Neuronal stem cell (in vitro differentiated cells): ENCODE measurements at regions not wholly inside any gene's neighbourhood (a gene's known extent, or its start where the extent isn't known, plus 50 kb on each side); places are given as distances from the start of the nearest gene placed in this dataset.

Experiments used
- DNase-seq: peaks from one replicate; pipeline ENCODE4 v3.0.0-alpha.2; 2013; ENCODE audit warnings: low spot score
- H2AFZ ChIP-seq: one replicate; pipeline ENCODE4 v1.6.1; 2013; ENCODE audit warnings: mild to moderate bottlenecking, low read length, inconsistent platforms
- H2AK5ac ChIP-seq: 2 replicates; pipeline ENCODE4 v1.6.1; 2013; ENCODE audit warnings: low read depth, mild to moderate bottlenecking, inconsistent platforms, low read length, moderate library complexity, mixed read lengths
- H2BK120ac ChIP-seq: 2 replicates; pipeline ENCODE4 v1.6.1; 2013; ENCODE audit warnings: low read depth, mild to moderate bottlenecking, inconsistent platforms, low read length, moderate library complexity, mixed read lengths
- H2BK12ac ChIP-seq: one replicate; pipeline ENCODE4 v1.6.1; 2013; ENCODE audit warnings: low read length, inconsistent platforms
- H2BK15ac ChIP-seq: 2 replicates; pipeline ENCODE4 v1.6.1; 2013; ENCODE audit warnings: mild to moderate bottlenecking, low read length, inconsistent platforms, mixed read lengths
- H2BK5ac ChIP-seq: one replicate; pipeline ENCODE4 v1.6.1; 2013; ENCODE audit warnings: inconsistent platforms, mild to moderate bottlenecking, low read length, moderate library complexity
- H3K14ac ChIP-seq: one replicate; pipeline ENCODE4 v1.6.1; 2013; ENCODE audit warnings: low read length, inconsistent platforms
- H3K18ac ChIP-seq: 2 replicates; pipeline ENCODE4 v1.6.1; 2013; ENCODE audit warnings: low read length, inconsistent platforms
- H3K23ac ChIP-seq: 2 replicates; pipeline ENCODE4 v1.6.1; 2013; ENCODE audit warnings: low read depth, mild to moderate bottlenecking, mixed read lengths, low read length, inconsistent platforms; ENCODE audit not compliant: poor library complexity
- H3K27ac ChIP-seq: replicated peaks from 3 replicates; pipeline ENCODE4 v1.5.1; 2013; ENCODE audit warnings: low read length, inconsistent platforms
- H3K27me3 ChIP-seq, 3 experiments: 2 replicates each; pipeline ENCODE4 v1.6.1; 2013; ENCODE audit warnings: low read length in 3 of 3, mild to moderate bottlenecking in 2 of 3, inconsistent platforms in 1 of 3, low read depth in 1 of 3, mixed read lengths in 1 of 3, moderate library complexity in 1 of 3; ENCODE audit not compliant: control insufficient read depth in 3 of 3, insufficient read depth in 3 of 3
- H3K36me3 ChIP-seq, 2 donors: replicated peaks in 1 of 2; 2 replicates each; pipeline ENCODE4 v1.6.1; 2013; ENCODE audit warnings: low read length in 2 of 2; ENCODE audit not compliant: control insufficient read depth in 2 of 2, insufficient read depth in 2 of 2
- H3K4ac ChIP-seq: 2 replicates; pipeline ENCODE4 v1.6.1; 2013; ENCODE audit warnings: inconsistent platforms, mild to moderate bottlenecking, low read length, moderate library complexity
- H3K4me1 ChIP-seq, 2 donors: 1 replicate in 1 of 2; 2 replicates in 1 of 2; pipeline ENCODE4 v1.6.1; 2013; ENCODE audit warnings: low read length in 2 of 2, low read depth in 1 of 2; ENCODE audit not compliant: control insufficient read depth in 2 of 2, insufficient read depth in 1 of 2
- H3K4me2 ChIP-seq: one replicate; pipeline ENCODE4 v1.6.1; 2013; ENCODE audit warnings: mild to moderate bottlenecking, low read length, inconsistent platforms; ENCODE audit not compliant: insufficient read depth, poor library complexity, severe bottlenecking
- H3K4me3 ChIP-seq, 2 donors: 2 replicates each; pipeline ENCODE4 v1.5.1; 2013; ENCODE audit warnings: low read length in 2 of 2, mild to moderate bottlenecking in 2 of 2, inconsistent platforms in 1 of 2, moderate library complexity in 1 of 2
- H3K79me1 ChIP-seq: one replicate; pipeline ENCODE4 v1.6.1; 2013; ENCODE audit warnings: low read depth, mild to moderate bottlenecking, inconsistent platforms, low read length, moderate library complexity
- H3K9ac ChIP-seq: one replicate; pipeline ENCODE4 v1.6.1; 2013; ENCODE audit warnings: mild to moderate bottlenecking, low read depth, low read length, inconsistent platforms; ENCODE audit not compliant: poor library complexity
- H3K9me3 ChIP-seq, 2 donors: replicated peaks in 1 of 2; 2 replicates each; pipeline versions ENCODE3 to v1.6.1; 2013; ENCODE audit warnings: low read length in 2 of 2, mild to moderate bottlenecking in 2 of 2, inconsistent platforms in 1 of 2, low read depth in 1 of 2, mixed read lengths in 1 of 2, moderate library complexity in 1 of 2; ENCODE audit not compliant: control insufficient read depth in 2 of 2, insufficient read depth in 1 of 2
- H4K8ac ChIP-seq: one replicate; pipeline ENCODE4 v1.6.1; 2013; ENCODE audit warnings: low read depth, mild to moderate bottlenecking, inconsistent platforms, low read length, moderate library complexity
- H4K91ac ChIP-seq: one replicate; pipeline ENCODE4 v1.6.1; 2013; ENCODE audit warnings: low read length, low read depth, mild to moderate bottlenecking, inconsistent platforms; ENCODE audit not compliant: poor library complexity
- WGBS, 2 donors: extraction: QIAGEN DNeasy Blood & Tissue Kit; methylation state at CpG; one replicate each; pipeline ENCODE4 v1.1.7; 2013; ENCODE audit warnings: missing lambda C conversion rate in 2 of 2, mixed read lengths in 1 of 2; ENCODE audit not compliant: insufficient read length in 2 of 2, insufficient replicate concordance in 1 of 2; ENCODE audit errors: extremely low coverage in 2 of 2; 5-methylcytosine and 5-hydroxymethylcytosine counted together

GRCh38 chr15:95432878-95433405, 897.6 kb upstream of the NR2F2 start:
- H3K18ac ChIP-seq: no peak overlapping the region

GRCh38 chr15:95439922-95440376, 890.6 kb upstream of the NR2F2 start:
- Histone ChIP-seq H3K27ac (no peak overlapping the region), H2AK5ac (no peak overlapping the region), H3K18ac (no peak overlapping the region), H3K27me3 (no peaks in the 10 kb centered on the region), H2BK5ac (no peak overlapping the region), H3K23ac (no peak overlapping the region), H3K4me2 (no peak overlapping the region), H3K79me1 (no peaks in the 10 kb centered on the region), H2BK12ac (no peak overlapping the region), H3K36me3 (no peaks in the 10 kb centered on the region), H2BK15ac (no peak overlapping the region), H3K9me3 (no peaks in the 10 kb centered on the region), H3K4me1 (peaks cover 0 to 11% of the 10 kb centered on the region in 2 donors), H3K4ac (no peak overlapping the region), H2AFZ (no peak overlapping the region), H4K8ac (no peak overlapping the region), H3K14ac (no peak overlapping the region), H4K91ac (no peak overlapping the region), H3K4me3 (no peak overlapping the region), H2BK120ac (no peak overlapping the region), H3K9ac (no peak overlapping the region)
- DNase-seq: no peak
- no CpG with 5 or more reads among the region's 3 CpGs for WGBS, 2 donors

More at GRCh38 chr15:95432878-95433405, 897.6 kb upstream of the NR2F2 start:
- Histone ChIP-seq H3K9me3 (no peaks in the 10 kb centered on the region), H3K27me3 (no peaks in the 10 kb centered on the region), H3K36me3 (no peaks in the 10 kb centered on the region), H4K91ac (no peak overlapping the region), H2BK5ac (no peak overlapping the region), H3K4me1 (no peaks in the 10 kb centered on the region), H2BK120ac (no peak overlapping the region), H3K4me2 (no peak overlapping the region), H2BK15ac (no peak overlapping the region), H3K23ac (no peak overlapping the region), H3K4me3 (no peak overlapping the region), H3K27ac (no peak overlapping the region), H2BK12ac (no peak overlapping the region), H3K14ac (no peak overlapping the region), H3K4ac (no peak overlapping the region), H2AFZ (no peak overlapping the region), H2AK5ac (no peak overlapping the region), H3K9ac (no peak overlapping the region), H4K8ac (no peak overlapping the region), H3K79me1 (no peaks in the 10 kb centered on the region)
- WGBS, 2 donors: no CpG with 5 or more reads among the region's 2 CpGs
- DNase-seq: no peak

- Histone ChIP-seq H4K91ac (no peak overlapping the region), H3K18ac (no peak overlapping the region), H3K4ac (no peak overlapping the region), H3K36me3 (no peaks in the 10 kb centered on the region), H2AFZ (peak overlapping the region; percentile 36), H3K27ac (no peak overlapping the region), H3K14ac (no peak overlapping the region), H2BK120ac (no peak overlapping the region), H3K27me3 (no peaks in the 10 kb centered on the region), H3K23ac (no peak overlapping the region), H2AK5ac (no peak overlapping the region), H3K9me3 (no peaks in the 10 kb centered on the region), H2BK12ac (no peak overlapping the region), H3K79me1 (no peaks in the 10 kb centered on the region), H3K4me3 (no peak overlapping the region), H2BK15ac (no peak overlapping the region), H3K4me1 (peaks cover 0 to 11% of the 10 kb centered on the region in 2 donors), H3K9ac (no peak overlapping the region), H2BK5ac (no peak overlapping the region), H3K4me2 (no peak overlapping the region), H4K8ac (no peak overlapping the region)
- no peak for DNase-seq
- no CpG with 5 or more reads among the region's 6 CpGs for WGBS, 2 donors
Observed at GRCh38 chr15:95440712-95441111, 889.8 kb upstream of the NR2F2 start.

- no peak overlapping the region for H2BK15ac ChIP-seq
- H3K4ac ChIP-seq: no peak overlapping the region
- no peak overlapping the region for H4K8ac ChIP-seq
- H2BK120ac ChIP-seq: no peak overlapping the region
- H3K79me1 ChIP-seq: no peaks in the 10 kb centered on the region
- H2BK5ac ChIP-seq: no peak overlapping the region
- peaks cover 0 to 11% of the 10 kb centered on the region in 2 donors for H3K4me1 ChIP-seq
- H3K36me3 ChIP-seq: no peaks in the 10 kb centered on the region
- no peak overlapping the region for H3K18ac ChIP-seq
- H3K23ac ChIP-seq: no peak overlapping the region
- H3K4me3 ChIP-seq: no peak overlapping the region
- no peak overlapping the region for H3K14ac ChIP-seq
- peak overlapping the region; percentile 40 for H2AFZ ChIP-seq
- no peak overlapping the region for H3K27ac ChIP-seq
- H2AK5ac ChIP-seq: no peak overlapping the region
- H4K91ac ChIP-seq: no peak overlapping the region
- WGBS, 2 donors: no CpG with 5 or more reads among the region's 7 CpGs
- no peak overlapping the region for H3K9ac ChIP-seq
- H3K27me3 ChIP-seq: no peaks in the 10 kb centered on the region
- DNase-seq: no peak
- H2BK12ac ChIP-seq: no peak overlapping the region
- no peaks in the 10 kb centered on the region for H3K9me3 ChIP-seq
- H3K4me2 ChIP-seq: no peak overlapping the region
Observed at GRCh38 chr15:95442107-95442719, 888.3 kb upstream of the NR2F2 start.
